NCI-H2196 treated with DMSO at 0.1 percent for 48 hours (cell line): ENCODE measurements at regions not wholly inside any gene's neighbourhood (a gene's known extent, or its start where the extent isn't known, plus 50 kb on each side); places are given as distances from the start of the nearest gene placed in this dataset.

Source experiments
- DNase-seq: peaks from one replicate; lab custom pipeline; 2025; ENCODE audit not compliant: unreplicated experiment; lab: John Stamatoyannopoulos, UW

- no peak for DNase-seq
Observed at GRCh38 chr12:14275111-14275510, 90.4 kb upstream of the ATF7IP start.

- DNase-seq, result no peak
Observed at GRCh38 chr12:14275886-14276285, 89.6 kb upstream of the ATF7IP start.

GRCh38 chr12:14278294-14278953 is 87.1 kb upstream of the ATF7IP start:
- no peak for DNase-seq

- DNase-seq, result no peak
Observed at GRCh38 chr12:14279845-14280244, 85.6 kb upstream of the ATF7IP start.

- no peak for DNase-seq
Observed at GRCh38 chr12:14280921-14281320, 84.6 kb upstream of the ATF7IP start.

GRCh38 chr12:14281539-14281938 is 83.9 kb upstream of the ATF7IP start:
- DNase-seq, result no peak

GRCh38 chr12:14283489-14284144 is 81.9 kb upstream of the ATF7IP start:
- no peak for DNase-seq

- DNase-seq, result no peak
Observed at GRCh38 chr12:14284184-14284722, 81.2 kb upstream of the ATF7IP start.

- DNase-seq, result no peak
Observed at GRCh38 chr12:14289601-14290000, 75.9 kb upstream of the ATF7IP start.

- DNase-seq, result no peak
Observed at GRCh38 chr12:14290951-14291350, 74.5 kb upstream of the ATF7IP start.

- DNase-seq, result no peak
Observed at GRCh38 chr12:14303661-14304155, 61.8 kb upstream of the ATF7IP start.

GRCh38 chr12:14307004-14307403 is 58.5 kb upstream of the ATF7IP start:
- no peak for DNase-seq

- DNase-seq, result no peak
Observed at GRCh38 chr12:14308516-14308915, 57.0 kb upstream of the ATF7IP start.

- no peak for DNase-seq
Observed at GRCh38 chr12:14310866-14311265, 54.6 kb upstream of the ATF7IP start.

GRCh38 chr12:14313379-14314138 is 51.9 kb upstream of the ATF7IP start:
- no peak for DNase-seq

GRCh38 chr12:14314801-14315200 is 50.7 kb upstream of the ATF7IP start:
- DNase-seq, result no peak

GRCh38 chr12:14315501-14315900 is 50.0 kb upstream of the ATF7IP start:
- no peak for DNase-seq
